ENCODE measurements at regions not wholly inside any gene's neighbourhood (a gene's known extent, or its start where the extent isn't known, plus 50 kb on each side); places are given as distances from the start of the nearest gene placed in this dataset.

DNA sequence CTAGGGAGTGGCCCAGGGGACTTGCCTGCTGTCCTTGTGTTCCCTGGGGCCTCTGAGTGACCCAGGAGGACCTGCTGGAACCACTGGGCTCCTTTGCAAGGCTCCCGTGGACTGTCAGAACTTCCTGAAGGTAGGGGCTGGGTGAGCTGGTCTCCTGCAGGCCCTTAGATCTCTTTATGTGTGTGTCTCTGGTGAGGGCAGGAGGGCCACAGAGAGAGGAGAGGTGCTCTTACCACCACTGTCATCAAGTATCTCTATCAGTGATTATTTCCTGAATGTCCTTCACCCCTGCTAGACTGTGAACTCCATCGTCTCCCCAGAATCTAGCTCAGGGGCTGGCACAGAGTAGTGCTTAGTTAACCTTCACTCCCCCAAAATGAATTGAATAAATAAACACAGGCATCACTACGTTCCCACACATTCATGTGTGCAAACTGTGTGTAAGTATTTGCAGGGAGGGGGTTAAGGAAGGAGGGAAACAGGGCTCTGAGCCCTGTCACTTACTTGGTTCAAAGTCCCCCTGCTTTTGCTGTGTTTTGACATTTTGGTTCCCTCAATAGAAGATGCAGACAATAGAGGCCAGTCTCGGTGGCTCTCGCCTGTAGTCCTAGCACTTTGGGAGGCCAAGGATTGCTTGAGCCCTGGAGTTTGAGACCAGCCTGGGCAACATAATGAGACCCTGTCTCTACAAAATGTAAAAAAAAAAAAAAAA is 100.8 kb upstream of the HAAO start:
- ChIA-PET POLR2A (no interaction called here), CTCF (interaction anchor here (0.6 to 1.5 kb wide), 2 partner anchors 12 to 33 kb away, joined by 3 to 4 read pairs; no protein-coding TSS in a partner anchor)
- DNase-seq (ENCODE audit: extremely low spot score): no peak
- TF ChIP-seq, protein P1, sequence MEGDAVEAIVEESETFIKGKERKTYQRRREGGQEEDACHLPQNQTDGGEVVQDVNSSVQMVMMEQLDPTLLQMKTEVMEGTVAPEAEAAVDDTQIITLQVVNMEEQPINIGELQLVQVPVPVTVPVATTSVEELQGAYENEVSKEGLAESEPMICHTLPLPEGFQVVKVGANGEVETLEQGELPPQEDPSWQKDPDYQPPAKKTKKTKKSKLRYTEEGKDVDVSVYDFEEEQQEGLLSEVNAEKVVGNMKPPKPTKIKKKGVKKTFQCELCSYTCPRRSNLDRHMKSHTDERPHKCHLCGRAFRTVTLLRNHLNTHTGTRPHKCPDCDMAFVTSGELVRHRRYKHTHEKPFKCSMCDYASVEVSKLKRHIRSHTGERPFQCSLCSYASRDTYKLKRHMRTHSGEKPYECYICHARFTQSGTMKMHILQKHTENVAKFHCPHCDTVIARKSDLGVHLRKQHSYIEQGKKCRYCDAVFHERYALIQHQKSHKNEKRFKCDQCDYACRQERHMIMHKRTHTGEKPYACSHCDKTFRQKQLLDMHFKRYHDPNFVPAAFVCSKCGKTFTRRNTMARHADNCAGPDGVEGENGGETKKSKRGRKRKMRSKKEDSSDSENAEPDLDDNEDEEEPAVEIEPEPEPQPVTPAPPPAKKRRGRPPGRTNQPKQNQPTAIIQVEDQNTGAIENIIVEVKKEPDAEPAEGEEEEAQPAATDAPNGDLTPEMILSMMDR (IDR thresholded peaks at IDR 0.05; ENCODE audit: control extremely low read depth, extremely low read depth, low read depth, missing control alignments): no peak

GRCh38 chr2:42890791-42891355 is 98.5 kb upstream of the HAAO start:
- TF ChIP-seq, protein P1 (IDR thresholded peaks at IDR 0.05; ENCODE audit: control extremely low read depth, extremely low read depth, low read depth, missing control alignments): no peak
- CTCF ChIA-PET: interaction anchor here (1.2 to 1.3 kb wide), 2 partner anchors 11 to 385 kb away, joined by 3 read pairs; no protein-coding TSS in a partner anchor
- POLR2A ChIA-PET: no interaction called here
- DNase-seq (ENCODE audit: extremely low spot score): no peak

DNA sequence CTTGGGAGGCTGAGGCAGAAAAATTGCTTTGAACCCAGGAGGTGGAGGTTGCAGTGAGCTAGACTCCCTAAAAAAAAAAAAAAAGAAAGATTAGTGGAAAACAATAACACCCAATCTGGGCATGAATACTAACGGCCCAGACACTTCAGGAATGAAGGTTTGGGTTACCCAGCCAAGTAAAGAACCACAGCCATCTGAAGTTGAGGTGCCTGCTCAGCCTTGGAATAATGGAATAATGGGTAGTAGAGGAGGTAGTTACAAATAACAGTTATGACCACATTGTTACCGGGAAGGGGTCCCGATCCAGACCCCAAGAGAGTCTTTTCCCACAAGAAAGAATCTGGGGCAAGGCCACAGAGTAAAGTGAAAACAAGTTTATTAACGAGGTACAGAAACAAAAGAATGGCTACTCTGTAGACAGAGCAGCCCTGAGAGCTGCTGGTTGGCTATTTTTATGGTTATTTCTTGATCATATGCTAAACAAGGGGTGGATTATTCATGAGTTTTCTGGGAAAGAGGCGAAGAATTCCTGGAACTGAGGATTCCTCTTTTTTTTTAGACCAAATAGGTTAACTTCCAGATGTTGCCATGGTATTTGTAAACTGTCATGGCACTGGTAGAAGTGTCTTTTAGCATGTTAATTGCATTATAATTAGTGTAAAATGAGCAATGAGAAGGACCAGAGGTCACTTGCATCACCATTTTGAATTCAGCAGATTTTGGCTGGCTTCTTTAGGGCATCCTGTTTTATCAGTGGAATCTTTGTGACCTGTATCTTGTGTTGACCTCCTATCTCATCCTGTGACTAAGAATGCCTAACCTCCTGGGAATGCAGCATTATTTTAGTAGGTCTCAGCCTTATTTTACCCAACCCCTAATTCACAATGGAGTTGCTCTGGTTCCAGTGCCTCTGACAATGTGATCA is 96.2 kb upstream of the HAAO start:
- DNase-seq (ENCODE audit: extremely low spot score): no peak
- ChIA-PET CTCF (interaction anchor here (1.6 kb wide), 1 partner anchor 596 kb away, joined by 3 read pairs; no protein-coding TSS in a partner anchor), POLR2A (no interaction called here)
- TF ChIP-seq, protein P1 (IDR thresholded peaks at IDR 0.05; ENCODE audit: control extremely low read depth, extremely low read depth, low read depth, missing control alignments): no peak

GRCh38 chr2:42886921-42887320 is 94.5 kb upstream of the HAAO start:
- CTCF ChIA-PET: interaction anchor here (1.2 to 1.6 kb wide), 2 partner anchors 16 to 597 kb away, joined by 3 read pairs; no protein-coding TSS in a partner anchor
- TF ChIP-seq, protein P1 (IDR thresholded peaks at IDR 0.05; ENCODE audit: control extremely low read depth, extremely low read depth, low read depth, missing control alignments): no peak
- POLR2A ChIA-PET: no interaction called here
- no peak for DNase-seq (ENCODE audit: extremely low spot score)

DNA sequence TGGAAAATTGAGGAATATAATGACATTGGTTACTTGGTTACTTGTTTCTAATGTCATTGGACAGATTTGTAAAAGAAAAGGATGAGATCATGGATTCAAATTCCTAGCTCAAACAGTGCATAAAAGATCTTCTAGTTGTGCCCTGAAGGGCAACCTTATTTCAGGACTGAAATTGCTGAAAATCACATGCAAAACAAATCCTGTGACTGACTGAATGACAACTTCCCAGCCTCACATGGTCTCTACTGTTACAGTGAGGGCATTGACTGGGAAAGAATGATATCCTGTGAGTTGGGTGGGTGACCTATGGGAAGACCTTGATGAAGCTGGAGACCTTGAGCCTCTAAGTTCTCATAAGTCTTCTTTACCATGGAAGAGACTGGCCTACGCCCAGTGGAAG is 90.4 kb upstream of the HAAO start:
- ChIA-PET POLR2A (no interaction called here), CTCF (interaction anchor here (0.8 to 2.1 kb wide), 2 partner anchors 23 to 25 kb away, joined by 3 to 8 read pairs; no protein-coding TSS in a partner anchor)
- TF ChIP-seq, protein P1 (IDR thresholded peaks at IDR 0.05; ENCODE audit: control extremely low read depth, extremely low read depth, low read depth, missing control alignments): no peak
- DNase-seq (ENCODE audit: extremely low spot score): no peak

DNA sequence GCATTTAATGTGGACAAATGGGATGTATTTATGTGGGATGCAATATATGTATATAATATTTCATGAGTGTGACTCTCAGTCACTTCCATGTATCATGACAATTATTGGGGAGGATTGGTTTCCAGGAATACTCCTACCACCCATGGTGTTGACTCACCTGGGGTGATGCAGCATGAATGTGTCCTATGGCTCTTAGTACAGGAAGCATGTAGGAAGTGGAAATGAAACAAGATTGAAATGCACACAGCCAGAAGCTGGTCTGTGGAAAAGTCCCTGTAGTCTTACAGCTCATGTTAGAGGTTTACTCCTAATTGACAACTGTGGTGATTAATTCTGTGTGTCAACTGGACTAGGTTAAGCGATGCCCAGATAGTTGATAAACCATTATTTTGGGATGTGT is 89.3 kb upstream of the HAAO start:
- TF ChIP-seq, protein P1 (IDR thresholded peaks at IDR 0.05; ENCODE audit: control extremely low read depth, extremely low read depth, low read depth, missing control alignments): no peak
- ChIA-PET POLR2A (no interaction called here), CTCF (interaction anchor here (1.2 to 2.1 kb wide), 2 partner anchors 12 to 22 kb away, joined by 3 to 8 read pairs; no protein-coding TSS in a partner anchor)
- no peak for DNase-seq (ENCODE audit: extremely low spot score)

Data from GM10248 (cell line).